Right hindlimb (tissue), 1 donor: ENCODE measurements at regions not wholly inside any gene's neighbourhood (a gene's known extent, or its start where the extent isn't known, plus 50 kb on each side); places are given as distances from the start of the nearest gene placed in this dataset.

Source experiments
- DNase-seq: peaks from one replicate; pipeline ENCODE4 v3.0.0-alpha.2; 2018

DNA sequence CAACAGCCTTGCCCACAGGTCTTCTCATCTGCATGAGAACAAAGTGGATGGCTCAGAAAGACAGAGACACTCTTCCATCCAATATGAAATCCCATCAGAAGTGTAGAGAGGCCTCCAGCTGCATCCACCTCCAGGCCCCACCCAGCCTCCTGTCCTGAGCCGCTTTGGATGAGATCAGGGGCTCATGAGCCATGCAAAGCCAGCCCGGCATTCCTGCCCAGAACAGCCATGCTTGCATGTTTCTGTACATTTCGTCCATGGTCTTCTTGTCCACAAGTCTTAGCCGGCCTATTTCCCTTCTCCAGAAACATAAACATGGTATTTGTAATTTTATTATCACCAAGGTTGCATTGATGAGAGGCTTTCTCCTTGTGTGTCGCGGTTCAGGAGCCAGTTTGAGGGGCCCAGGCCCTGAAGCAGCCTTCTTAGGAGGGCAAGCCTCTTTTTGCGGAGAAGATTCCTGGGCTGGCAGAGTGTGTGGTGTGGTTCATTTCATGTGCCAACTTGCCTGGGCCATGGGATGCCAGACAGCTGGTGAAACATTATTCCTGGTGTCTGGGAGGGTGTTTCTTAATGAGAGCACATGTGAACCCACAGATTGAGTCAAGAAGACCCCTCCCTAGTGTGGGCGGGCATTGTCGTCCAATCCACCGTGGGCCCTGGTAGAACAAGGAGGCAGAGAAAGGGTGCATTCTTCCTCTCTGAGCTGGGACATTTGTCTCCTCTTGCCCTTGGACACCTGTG, 928.9 kb downstream of the TBC1D22A start:
- DNase-seq: no peak

DNA sequence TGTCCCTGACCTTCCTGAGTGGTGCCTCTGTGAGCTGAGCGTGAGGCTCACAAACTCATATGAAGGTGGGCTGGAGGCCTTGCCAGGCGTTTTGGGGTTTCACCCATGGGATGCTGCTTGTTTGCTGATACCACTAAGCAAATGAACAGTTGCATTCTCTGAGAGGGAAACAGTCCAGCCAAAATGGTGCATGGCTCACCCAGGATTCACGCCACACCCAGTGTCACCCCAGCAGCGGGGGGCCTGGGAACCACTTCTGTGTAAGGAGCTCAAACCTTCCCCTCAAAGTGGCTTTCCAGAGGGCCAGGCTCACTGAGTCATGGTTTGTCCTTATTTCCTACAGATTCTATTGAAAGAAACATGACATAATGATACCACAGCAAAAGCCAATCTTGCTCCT, 928.1 kb downstream of the TBC1D22A start:
- DNase-seq: no peak

DNA sequence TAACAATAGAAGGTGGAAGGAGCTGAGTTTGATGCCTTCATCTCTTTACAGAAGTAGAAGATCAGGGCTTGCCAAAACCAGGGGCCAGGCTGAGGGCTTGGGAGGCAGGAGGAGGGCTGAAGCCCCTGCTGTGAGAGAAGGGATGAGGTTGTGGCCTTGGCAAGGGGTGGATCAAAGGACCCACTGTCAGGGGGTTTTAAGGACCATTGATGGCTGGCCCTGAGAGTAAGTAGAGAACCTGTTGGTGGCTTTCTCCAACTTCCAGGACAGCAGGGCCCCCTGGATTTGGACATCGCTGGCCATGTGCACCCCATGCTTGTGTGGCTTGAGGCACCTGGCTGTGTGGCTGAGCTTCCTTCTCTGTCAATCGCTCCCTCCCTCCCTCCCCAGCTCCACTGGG, 927.7 kb downstream of the TBC1D22A start:
- no peak for DNase-seq

DNA sequence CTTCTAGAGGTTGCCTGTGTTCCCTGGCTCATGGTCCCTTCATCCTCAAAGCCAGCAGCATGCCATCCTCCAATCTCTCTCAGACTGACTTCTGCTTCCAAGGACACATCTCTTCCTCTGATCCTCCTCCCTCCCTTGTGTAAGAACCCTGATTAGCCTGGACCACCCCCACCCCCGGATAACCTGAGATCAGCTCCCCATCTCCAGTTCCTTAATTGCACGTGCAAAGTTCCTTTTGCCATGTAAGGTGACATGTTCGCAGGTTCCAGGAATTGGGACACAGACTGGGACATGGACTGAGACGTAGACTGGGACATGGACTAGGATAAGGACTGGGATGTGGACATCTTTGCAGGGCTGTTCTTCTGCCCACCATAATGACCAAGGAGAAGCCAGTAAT, 925.3 kb downstream of the TBC1D22A start:
- DNase-seq: no peak

DNA sequence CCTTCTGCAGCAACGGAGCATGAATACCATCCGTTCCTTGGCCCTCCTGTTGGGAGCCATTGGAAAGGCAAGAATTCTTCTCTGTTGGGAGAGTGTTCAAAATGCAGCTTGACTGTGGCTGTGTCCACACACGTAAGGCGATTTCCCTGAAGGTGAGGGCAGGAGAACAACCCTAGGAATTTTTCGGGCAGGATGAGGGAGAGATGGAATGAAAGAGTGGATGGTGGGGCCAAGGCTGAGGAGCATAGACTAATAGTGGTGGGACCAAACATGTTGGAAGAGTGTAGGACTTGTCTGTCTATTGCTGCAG, 924.9 kb downstream of the TBC1D22A start:
- no peak for DNase-seq

DNA sequence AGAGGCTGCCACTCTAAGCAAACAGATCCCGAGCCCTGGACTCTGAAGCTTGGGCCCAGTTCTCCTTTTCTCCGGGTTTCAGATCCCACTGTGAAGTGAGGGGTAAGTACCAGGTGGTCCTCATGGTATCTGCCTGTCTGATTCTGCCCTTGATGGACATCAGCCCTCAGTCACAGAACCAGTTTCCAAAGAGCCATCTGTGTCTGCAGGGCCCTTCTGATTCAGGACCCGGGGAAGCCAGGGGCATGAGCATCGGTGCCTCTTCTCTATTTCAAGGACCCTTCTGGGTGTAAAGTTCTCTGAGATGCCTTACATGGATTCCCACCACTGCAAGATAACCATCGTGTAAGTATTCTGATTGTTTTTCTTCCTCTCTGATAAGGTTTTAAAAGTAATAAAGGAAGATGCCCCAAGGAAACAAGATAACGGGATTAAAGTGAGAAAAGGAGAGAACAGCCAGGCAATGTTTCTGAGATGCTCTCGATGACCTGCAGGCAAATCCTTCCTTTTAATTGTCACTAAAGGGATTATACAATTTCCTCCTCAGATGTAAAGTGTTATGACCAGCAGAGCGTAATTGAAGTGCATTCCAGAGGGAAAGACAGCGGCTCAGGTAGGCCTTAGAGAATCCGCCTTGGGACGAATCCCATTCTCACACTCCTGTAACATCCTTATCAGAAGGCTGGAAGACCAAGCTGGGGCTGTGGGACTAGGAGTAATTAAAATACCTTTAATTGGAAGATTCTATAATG, 924.3 kb downstream of the TBC1D22A start:
- no peak for DNase-seq

DNA sequence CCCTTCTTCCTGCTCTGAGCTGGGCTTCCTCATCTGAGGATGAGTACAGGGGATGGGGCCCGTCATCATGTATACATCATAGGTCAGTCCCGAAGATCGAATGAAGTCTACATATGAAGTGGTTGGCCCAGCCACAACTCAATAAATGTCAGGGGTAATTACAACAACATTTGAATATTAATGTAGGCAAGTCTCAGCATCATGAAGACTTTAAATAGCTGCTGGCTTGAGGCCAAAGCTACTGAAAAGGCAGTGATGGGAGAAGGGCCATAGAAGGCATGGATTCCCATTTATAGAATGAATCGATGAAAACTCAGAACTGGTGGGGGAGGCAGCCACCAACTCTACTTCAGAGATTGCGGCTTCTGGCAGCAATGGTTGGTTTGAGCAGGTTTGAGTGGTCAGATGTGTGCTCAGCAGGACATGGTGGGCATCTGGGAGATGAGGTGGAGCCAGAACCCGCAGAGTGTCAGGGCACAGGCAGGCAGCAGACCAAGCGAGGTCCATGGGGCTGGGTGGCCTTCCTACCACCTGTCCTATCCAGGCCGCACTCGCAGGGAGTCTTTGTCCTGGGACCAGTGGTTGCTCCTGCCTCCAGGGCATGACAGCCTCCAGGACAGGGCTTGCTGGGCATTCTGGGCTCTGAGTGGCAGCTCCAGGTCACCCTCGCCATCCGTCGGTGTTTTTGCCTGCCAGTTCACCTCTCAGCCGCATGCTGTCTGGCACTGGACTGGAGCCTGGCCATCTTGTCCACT, 919.1 kb downstream of the TBC1D22A start:
- no peak for DNase-seq

DNA sequence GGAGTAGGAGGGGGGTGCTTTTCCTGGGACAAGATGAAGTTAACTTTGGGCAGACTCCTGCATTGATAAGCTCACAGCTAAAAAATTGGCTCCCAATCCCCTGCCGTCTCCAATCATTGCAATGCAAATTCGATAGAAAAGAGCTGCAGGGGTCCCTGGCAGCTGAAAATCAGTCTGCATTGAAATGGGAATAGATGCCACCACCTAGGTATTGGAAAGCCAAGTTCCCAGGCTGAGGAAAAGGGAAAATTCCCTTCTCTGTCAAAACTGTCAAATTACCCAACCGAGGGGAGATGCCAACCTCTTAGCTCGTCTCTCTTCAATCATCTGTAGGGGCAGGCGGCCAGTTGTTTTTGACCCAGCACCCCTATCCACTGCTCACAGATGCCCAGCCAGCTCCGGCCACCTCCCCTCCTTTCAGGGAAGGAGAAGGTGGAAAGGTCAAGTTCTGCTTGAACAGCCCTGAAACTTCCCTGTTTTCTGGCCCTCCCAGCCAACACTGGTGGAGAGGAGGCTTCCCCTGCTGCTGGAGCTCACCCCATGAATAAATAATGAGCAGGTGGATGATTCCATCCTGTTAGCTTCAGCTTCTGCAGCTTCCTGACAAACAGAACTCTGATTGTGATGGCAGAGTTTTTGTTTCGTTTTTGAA, 916.3 kb downstream of the TBC1D22A start:
- no peak for DNase-seq

DNA sequence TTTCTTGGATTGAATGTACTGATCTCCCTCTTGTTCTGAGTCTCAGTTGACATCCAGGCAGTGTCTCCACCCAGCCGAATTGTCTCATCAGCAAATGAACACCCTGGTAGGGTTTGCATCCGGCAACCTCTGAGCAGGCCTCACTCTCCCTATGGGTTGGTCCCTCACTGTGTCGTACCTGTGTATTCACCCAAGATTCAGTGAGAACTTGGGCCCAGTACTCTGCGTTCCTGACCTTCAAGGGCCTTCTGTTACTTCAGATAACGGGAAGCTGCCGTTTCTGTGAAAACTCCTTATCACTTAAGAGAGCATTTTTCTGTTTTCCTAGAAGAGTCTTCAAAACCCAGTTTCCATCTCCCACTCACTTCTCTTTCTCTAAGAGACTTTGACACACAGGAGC, 915.6 kb downstream of the TBC1D22A start:
- DNase-seq: no peak

DNA sequence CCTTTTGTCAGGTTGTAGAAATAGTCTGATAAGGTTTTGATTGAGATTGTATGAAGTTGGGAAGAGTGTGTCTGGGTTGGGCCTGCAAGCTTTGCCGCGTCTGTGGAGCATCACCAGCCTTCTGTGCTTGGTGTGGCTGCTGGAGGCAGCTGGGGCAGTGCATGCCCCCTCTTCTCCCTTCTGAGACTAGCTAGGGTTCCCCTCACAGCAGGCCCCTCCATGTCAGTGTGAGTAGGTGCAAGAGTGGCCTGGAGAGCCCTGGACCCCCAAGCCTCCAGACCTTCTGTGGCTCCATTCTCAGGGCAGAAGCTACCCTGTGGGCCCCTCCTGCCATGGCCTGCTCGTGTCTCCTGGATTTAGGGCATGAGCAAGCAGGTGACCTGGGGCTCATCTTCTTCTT, 914.2 kb downstream of the TBC1D22A start:
- DNase-seq: no peak

DNA sequence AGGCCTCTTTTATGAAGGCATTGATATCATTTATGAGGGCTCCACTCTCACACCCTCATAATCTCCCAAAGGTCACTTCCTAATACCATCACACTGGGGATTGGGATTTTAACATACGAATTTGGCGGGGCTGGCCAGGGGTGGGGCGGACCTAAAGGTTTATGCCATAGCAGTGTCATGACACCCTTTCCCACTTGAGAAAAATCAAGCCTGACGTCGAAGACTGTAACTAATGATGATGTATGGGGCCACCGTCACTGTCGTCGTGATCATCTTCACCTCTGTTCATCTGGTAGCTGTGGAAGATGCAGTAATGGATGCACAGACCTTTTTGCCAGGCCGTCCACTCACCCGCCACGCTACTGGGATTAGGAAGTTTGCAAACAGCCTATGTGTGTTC, 912.1 kb downstream of the TBC1D22A start:
- no peak for DNase-seq

DNA sequence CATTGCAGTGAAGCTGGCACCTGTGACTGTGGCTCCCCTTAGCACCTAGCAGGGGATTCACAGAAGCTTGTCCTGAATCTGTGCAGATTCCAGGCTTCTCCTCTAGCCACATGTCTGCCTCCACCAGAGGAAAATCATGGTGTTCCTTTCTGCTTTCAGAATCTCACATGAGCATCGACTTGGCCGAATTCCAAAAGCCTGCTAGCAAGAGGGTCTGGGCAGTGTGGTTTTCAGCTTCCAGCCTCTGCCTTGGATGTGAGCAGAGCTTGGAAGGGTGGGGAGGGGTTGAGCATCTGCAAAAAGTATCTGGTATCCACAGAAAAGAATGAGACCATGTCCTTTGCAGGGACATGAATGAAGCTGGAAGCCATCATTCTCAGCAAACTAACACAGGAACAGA, 911.1 kb downstream of the TBC1D22A start:
- DNase-seq: no peak

DNA sequence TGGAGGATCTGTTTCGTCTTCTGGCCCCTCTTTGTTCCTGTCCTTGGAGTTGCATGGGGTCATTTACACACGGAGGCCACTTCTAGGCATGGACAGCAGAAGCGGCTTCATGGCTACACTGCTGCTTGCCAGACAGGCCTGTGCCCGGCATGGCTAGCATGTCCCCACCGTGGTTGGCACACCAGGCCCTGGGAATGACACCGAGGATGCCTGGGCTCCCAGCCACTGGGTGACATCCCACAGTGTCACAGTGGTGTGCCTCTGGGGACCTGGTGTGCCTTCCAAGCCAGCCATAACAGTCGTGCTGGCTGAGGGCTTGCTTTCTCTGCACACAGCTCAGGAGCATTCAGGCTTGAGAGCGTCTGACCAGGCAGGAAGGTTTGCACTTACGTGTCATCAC, 910.1 kb downstream of the TBC1D22A start:
- DNase-seq: no peak

DNA sequence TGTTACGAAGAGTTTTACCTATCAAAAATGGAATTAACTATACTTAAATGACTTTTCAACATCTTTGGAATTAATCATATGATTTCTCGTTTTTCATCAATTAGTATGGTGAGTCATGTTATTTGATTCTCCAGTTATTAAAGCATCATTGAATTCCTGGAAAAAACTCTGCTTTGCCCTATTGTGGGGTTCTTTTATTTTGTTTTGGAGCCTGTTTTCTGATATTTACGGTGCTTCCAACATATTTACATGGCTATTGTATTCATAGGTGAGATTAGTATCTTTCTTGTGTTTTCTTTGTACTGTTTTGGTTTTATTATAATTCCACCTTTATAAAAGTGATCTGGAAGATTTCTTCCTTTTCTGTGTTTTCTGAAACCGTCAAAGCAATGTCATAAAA, 902.7 kb downstream of the TBC1D22A start:
- no peak for DNase-seq

DNA sequence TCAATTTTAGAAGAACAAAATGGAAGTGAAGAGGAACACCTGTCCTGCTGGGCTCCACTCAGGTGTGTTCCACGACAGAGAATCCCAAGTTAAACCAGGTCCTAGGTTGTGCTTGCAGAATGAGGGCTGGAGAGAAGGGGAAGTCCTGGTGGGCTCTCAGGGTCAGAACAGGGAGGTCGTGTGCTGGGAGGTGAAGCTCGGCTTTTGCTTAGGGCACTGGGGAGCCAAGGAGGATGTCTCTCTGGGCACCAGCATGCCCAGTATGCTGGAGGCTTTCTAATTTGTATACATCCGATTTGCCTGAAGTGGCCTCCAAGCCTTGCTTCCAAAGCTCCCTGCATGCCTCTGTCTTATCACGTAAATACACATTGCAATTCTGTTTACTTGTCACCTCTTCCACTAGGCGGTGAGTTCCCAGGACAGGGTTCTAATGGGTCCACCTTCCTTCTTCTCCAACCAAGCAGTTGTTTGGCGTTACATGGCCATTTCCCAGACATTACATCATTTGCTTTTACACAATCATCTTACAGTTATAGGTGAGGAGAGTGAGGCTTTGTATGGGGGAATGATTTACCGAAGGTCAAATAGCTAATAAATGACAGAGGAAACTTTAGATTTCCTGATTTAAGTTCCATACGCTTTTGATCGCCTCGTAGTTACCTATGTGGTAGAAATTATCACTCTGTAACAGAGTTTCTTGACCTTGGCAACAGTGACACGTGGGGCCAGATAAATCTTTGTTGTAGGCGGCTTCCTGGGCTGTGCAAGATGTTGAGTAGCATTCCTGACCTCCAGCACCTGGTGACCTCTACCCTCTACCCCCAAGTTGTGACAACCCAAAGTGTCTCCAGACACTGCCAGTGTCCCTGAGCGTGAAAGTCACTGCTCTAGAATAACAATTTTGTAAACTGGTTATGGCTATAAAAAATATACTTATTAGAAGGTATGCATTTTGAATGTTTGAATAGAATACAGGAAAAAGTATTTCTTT, 901.5 kb downstream of the TBC1D22A start:
- no peak for DNase-seq

DNA sequence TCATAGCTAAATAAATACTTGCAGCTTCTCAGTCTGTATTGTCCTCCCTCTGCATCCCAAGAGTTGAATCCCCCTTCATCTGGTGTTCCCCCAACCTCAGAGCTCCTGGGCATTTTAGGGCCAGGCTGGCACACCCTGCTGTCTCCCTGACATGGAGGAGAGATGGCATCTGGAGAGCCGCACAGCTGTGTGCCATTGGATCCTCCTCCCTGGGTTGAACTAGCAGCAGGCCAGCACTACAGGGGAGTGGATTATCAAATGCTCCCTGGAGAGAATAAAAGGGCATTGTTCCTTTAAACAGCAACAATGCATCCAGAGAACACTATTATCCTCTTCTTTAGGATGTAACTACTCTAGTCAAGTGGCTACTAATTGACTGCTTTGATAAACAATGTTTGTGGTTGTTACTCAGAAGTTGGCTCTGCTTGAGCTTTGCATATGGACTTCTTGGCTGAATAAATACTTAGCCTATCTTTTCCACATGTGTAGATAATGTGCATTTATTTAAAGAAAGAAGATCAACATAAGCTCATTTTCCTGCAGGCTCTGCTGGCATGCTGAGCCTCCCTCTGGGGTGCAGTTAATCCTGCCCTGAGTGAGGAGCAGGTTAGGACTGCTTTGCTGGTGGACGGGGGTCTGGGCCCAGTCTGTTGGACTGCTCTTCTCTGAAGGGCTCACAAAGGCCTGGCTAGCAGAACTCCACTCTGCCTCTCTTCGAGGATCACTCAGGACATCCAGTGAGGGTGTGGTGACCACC, 897.2 kb downstream of the TBC1D22A start:
- DNase-seq: no peak

DNA sequence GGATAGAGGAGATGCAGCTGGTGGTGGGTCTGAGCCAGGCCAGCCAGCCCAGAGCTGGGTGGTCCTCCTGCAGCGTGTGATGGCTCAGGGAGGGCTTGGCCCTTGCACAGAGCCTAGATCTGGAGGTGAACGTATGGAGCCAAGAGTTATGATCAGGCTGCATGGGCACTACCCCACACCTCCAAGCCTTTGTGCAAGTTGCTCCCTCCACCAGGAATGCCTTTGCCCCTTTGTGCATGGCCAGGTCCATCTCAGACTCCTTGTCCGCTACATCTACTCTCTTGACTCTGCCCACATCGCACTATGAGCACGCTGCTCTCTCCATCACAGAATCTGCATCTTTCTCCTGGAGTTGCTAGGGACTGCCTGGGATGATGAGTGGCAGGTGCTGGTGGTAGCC, 895.7 kb downstream of the TBC1D22A start:
- DNase-seq: no peak

DNA sequence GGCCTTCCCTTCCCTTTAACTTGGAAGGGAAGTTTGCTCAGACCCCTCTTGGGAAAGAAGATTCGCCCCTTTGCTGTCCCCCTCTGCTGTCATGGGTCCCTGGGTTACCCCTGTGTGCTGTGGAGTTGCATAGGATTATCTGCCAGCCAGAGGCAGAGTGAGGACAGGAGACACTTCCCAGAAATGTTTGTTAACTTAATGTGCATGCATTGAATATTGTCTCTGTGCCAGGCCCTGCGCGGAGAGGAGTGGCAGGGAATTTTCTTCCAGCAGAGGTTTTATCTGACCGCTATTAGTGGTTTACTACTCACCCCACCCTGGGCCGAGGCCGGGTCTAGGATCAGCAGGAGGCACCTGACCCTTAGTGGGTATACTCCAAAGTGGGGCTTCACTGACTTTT, 894.8 kb downstream of the TBC1D22A start:
- DNase-seq: no peak

DNA sequence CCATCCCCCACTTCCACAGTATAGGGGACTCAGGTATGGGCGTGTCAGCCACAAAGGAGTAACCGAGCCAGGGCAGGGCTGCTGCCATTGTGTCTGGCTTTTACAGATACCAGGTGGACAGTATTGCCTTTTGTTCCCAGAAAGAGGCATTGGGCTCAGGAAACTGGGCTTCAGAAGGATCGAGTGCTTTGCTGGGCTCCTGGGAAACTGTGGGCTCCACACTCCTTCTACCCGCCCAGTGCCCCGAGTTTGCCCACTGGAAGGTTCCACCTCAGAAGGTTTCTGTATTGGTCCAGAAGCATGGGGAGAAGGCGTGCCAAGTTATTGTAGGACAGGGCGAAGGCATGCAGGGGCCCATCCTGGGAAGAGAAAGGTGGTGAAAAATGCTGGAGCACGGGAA, 894.4 kb downstream of the TBC1D22A start:
- no peak for DNase-seq

DNA sequence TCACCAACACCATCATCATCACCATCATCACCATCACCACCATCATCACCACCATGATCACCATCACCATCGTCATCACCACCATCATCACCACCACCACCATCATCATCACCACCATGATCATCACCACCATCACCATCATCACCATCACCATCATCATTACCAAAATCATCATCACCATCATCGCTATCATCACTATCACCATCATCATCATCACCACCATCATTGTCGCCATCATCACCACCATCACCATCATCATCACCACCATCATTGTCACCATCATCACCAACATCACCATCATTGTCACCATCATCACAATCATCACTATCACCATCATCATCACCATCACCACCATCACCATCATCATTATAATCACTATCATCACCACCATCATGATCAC, 893.5 kb downstream of the TBC1D22A start:
- DNase-seq: no peak

DNA sequence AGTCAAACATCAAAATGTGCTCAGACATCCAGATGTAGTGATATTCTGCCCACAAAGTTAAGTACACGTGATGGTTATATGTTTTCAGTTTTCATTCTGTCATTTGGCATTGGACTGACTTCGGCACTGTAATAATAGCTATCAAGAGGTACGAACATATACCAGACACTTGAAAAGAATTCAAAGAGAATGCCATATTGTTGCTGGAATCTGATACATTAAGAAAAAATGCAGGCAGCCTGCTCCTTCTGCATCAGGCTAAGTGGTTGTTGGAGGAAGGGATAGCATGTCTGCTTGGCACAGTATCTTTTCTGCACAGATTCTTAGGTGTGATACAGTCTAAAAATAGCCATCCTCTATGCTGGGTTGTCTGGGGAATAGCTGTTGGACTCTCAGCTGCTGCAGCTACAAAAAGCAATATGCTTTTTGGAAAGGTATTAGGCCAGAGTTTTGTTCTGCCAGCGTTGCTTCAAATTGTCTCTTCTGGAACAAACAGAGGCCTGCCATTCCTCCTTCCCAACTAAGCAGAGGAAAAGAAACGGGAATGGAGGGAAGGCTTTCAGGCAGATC, 892.6 kb downstream of the TBC1D22A start:
- peak; percentile 25 for DNase-seq
